GM10248 (cell line): ENCODE measurements at regions not wholly inside any gene's neighbourhood (a gene's known extent, or its start where the extent isn't known, plus 50 kb on each side); places are given as distances from the start of the nearest gene placed in this dataset.

ENCODE experiments used
- CTCF ChIA-PET: fragments of 300-600 bp; sonication (Branson Sonifier 250); formaldehyde crosslinking; extraction: SDS; loops from one replicate; lab custom pipeline; 2021; ENCODE audit warnings: antibody characterized with exemption; lab: Yijun Ruan, JAX
- POLR2A ChIA-PET: fragments of 350-650 bp; sonication (Branson Sonifier 250); formaldehyde crosslinking; extraction: SDS; loops from one replicate; lab custom pipeline; 2020; ENCODE audit warnings: antibody characterized with exemption; lab: Yijun Ruan, JAX
- DNase-seq: peaks from one replicate; pipeline ENCODE4 v3.0.0; 2012; ENCODE audit errors: extremely low spot score
- TF ChIP-seq, protein P1 (sequence below): IDR thresholded peaks from 2 replicates; pipeline ENCODE4 v1.5.1; 2012; ENCODE audit warnings: mild to moderate bottlenecking, low read depth; ENCODE audit errors: extremely low read depth, missing control alignments, control extremely low read depth

DNA sequence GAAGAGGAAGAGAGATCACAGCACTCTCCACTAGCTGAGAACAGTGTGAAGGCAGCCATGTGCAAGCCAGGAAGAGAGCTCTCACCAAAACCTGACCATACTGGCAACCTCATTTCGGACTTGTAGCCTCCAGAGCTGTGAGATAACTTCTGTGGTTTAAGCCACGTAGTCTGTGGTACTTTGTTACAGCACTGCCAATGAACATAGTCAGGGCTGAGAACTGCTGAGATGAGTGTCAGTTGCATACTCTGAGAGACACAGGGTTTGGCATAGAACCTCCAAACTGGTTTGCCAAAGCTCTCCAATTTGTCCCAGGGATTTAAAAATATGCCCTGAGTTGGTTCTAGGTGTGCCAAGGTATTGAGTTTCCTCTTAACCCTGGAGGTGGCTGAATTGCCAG lies 218.6 kb downstream of the ATP23 start:
- TF ChIP-seq, protein P1, sequence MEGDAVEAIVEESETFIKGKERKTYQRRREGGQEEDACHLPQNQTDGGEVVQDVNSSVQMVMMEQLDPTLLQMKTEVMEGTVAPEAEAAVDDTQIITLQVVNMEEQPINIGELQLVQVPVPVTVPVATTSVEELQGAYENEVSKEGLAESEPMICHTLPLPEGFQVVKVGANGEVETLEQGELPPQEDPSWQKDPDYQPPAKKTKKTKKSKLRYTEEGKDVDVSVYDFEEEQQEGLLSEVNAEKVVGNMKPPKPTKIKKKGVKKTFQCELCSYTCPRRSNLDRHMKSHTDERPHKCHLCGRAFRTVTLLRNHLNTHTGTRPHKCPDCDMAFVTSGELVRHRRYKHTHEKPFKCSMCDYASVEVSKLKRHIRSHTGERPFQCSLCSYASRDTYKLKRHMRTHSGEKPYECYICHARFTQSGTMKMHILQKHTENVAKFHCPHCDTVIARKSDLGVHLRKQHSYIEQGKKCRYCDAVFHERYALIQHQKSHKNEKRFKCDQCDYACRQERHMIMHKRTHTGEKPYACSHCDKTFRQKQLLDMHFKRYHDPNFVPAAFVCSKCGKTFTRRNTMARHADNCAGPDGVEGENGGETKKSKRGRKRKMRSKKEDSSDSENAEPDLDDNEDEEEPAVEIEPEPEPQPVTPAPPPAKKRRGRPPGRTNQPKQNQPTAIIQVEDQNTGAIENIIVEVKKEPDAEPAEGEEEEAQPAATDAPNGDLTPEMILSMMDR, result no peak
- ChIA-PET POLR2A (no interaction called here), CTCF (no interaction called here)
- DNase-seq, result no peak

DNA sequence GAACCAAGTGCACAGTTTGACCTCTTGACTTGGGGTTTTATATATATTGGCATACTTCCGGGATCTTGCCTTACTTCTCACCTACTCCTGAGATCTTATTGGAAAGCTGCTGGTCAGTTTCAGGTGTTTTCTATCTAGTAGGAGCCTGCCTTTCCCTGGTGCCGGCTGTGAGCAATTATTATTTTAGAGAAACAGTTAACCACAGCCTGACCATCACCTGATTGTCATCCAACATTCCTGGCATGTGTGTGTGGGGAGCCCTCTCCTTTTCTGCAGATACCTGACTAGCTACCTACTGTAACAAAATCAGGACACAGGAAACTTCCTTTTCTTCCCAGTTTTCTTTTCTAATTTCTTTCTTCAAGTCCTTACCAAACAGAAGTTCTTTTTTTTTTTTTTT lies 220.4 kb downstream of the ATP23 start:
- TF ChIP-seq, protein P1, result no peak
- POLR2A ChIA-PET, result no interaction called here
- CTCF ChIA-PET, result interaction anchor here (1.3 to 1.8 kb wide), 2 partner anchors 12 to 19 kb away, joined by 3 to 4 read pairs; no protein-coding TSS in a partner anchor

DNA sequence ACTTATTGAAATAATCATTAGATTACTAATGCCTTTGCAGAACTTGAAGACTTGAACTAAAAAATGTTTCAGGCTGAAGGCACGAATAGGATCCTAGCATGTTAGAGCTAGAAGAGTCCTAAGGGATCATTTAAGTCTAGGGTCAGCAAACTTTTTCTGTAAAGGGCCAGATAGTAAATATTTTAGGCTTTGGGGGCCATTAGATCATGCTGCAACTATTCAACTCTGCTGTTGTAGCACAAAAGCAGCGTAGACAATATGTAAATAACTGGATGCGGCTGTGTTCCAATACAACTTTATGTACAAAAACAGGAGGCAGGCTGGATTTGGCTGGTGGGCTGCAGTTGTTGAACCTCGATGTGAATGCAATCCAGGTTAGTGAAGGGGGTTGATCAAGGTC lies 221.7 kb downstream of the ATP23 start:
- no peak for DNase-seq
- POLR2A ChIA-PET, result no interaction called here
- CTCF ChIA-PET, result interaction anchor here (1.0 to 1.8 kb wide), 2 partner anchors 12 to 18 kb away, joined by 3 to 4 read pairs; no protein-coding TSS in a partner anchor
- TF ChIP-seq, protein P1, result no peak

More for the DNA sequence above, 220.4 kb downstream of the ATP23 start:
- no peak for DNase-seq

DNA sequence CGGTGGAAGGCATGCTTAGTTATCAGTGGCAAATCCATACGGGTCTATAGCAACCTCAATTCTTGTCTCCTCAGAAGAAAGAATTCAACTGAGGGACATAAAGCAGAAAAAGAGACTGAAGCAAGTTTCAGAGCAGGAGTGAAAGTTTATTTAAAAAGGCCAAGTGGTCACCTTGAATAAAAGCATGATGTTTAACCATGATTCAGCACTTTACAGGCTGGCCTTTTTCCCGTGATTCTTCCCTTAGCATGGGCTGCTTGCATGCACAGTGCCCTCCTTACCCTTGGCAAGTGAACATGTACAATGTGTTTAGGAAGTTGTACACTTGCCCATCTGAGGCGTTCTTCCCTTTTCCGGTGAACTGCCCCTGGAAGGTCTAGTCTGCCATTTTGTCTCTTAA lies 225.3 kb downstream of the ATP23 start:
- TF ChIP-seq, protein P1, result no peak
- POLR2A ChIA-PET, result no interaction called here
- no peak for DNase-seq
- CTCF ChIA-PET, result no interaction called here

DNA sequence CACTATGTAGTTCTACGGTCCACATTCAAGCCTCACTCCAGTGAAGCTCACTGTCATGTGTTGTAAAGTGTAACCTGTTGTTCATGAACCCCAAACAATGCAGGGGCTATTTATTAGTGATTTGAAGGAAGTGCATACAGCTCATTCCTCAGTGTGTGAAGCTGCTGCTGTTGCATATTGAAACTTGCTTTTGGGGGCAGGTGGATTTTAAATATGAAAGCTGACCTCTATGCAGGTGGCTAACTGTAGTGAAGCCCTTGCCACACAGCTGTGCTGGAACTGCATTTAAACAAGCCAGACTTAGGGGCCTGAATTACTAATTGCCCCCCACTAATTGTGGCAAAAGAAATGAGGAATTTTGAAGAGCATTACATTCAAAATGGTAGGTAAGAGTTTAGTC lies 226.3 kb downstream of the ATP23 start:
- no peak for DNase-seq
- CTCF ChIA-PET, result no interaction called here
- TF ChIP-seq, protein P1, result no peak
- POLR2A ChIA-PET, result no interaction called here

DNA sequence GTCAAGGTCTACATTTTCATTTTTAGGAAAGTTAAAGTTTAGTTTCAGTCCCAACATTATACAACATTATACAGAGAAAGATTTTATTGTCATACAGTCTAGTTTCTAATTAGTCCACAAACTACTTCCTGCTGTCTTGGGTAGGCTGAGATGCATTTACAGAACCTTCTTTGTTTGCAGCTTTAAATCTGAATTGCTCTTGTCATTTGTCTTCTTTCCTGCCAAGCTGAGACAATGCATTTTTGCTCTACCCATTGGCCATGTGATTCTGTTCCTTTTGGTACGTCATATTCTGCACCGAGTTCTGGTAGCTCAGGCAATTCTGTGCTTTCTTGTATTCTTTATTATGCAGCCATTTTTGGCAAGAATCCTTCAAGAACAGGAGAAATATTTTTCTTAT lies 228.5 kb downstream of the ATP23 start:
- ChIA-PET CTCF (interaction anchor here (0.7 to 1.6 kb wide), 2 partner anchors 13 to 14 kb away, joined by 4 to 5 read pairs; no protein-coding TSS in a partner anchor), POLR2A (no interaction called here)
- TF ChIP-seq, protein P1, result no peak
- no peak for DNase-seq
